GM12891 (cell line): ENCODE measurements at regions not wholly inside any gene's neighbourhood (a gene's known extent, or its start where the extent isn't known, plus 50 kb on each side); places are given as distances from the start of the nearest gene placed in this dataset.

Experiments
- DNase-seq: peaks from one replicate; pipeline ENCODE4 v3.0.0; 2011; ENCODE audit warnings: low spot score; ENCODE audit not compliant: insufficient read length
- FAIRE-seq: peaks from 2 replicates; lab custom pipeline; 2011; peaks lifted over from hg19 to GRCh38; lab: Jason Lieb, UNC
- PAX5 ChIP-seq: IDR thresholded peaks from 2 replicates; pipeline ENCODE4 v1.6.1; 2011; ENCODE audit warnings: low read length, moderate library complexity, mild to moderate bottlenecking; ENCODE audit not compliant: insufficient read depth, severe bottlenecking
- POLR2A ChIP-seq: IDR thresholded peaks from 2 replicates; pipeline ENCODE4 v1.6.1; 2011; ENCODE audit warnings: low read depth, low read length, control low read depth
- POLR2AphosphoS5 ChIP-seq: IDR thresholded peaks from 2 replicates; pipeline ENCODE4 v1.6.1; 2011; ENCODE audit warnings: low read depth, low read length, control low read depth
- POU2F2 ChIP-seq: IDR thresholded peaks from 2 replicates; pipeline ENCODE4 v1.6.1; 2011; ENCODE audit warnings: low read depth, mild to moderate bottlenecking, control low read depth, low read length, moderate library complexity
- SPI1 ChIP-seq: IDR thresholded peaks from 2 replicates; pipeline ENCODE4 v1.6.1; 2011; ENCODE audit warnings: low read depth, low read length, control low read depth
- TAF1 ChIP-seq: IDR thresholded peaks from 2 replicates; pipeline ENCODE4 v1.6.1; 2011; ENCODE audit warnings: low read depth, low read length, control low read depth

DNA sequence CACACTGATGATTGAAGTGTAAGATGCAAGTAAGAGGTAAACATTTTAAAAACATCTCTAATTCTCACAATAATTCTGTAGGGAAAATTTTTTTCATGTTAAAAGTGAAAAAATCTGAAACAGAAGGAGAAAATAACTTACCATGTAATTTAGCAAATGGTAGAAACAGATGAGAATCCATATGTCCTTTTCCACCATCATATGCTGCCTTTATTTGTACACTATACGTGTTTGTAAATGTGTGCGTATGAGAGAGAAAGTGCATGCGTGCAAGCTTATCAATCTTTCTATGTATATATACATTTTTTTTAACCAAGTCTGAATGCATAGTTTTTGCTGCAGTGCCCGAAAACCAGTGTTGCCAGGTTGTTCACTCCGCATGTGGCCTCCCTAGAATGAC, 186.7 kb downstream of the IZUMO3 start:
- FAIRE-seq: no peak
- TF ChIP-seq POU2F2: no peak
- TF ChIP-seq PAX5: no peak
- no peak for TF ChIP-seq POLR2AphosphoS5
- TF ChIP-seq SPI1: no peak
- TF ChIP-seq TAF1: no peak
- no peak for TF ChIP-seq POLR2A

DNA sequence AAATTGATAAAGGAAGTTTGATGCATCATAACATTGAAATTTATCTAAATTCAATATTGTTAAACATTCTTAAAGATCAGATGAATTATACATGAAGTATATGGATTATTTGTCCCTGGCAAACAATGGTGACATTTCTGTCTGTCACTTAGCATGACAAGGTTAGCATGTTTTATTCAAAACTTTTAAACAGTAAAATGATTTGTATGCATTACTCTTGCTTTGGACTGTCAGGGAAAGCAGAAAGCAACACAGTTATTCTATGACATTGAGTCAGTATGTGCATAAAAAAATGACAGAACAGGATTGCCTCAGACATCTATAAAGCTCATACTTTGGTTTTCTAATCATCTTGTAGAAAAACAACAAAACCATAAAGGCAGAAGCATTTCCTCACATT, 193.7 kb downstream of the IZUMO3 start:
- TF ChIP-seq PAX5: no peak
- no peak for TF ChIP-seq POLR2AphosphoS5
- TF ChIP-seq POU2F2: no peak
- TF ChIP-seq TAF1: no peak
- TF ChIP-seq SPI1: no peak
- TF ChIP-seq POLR2A: no peak
- FAIRE-seq (no peak), DNase-seq (no peak)

More for the DNA sequence above, 186.7 kb downstream of the IZUMO3 start:
- no peak for DNase-seq

DNA sequence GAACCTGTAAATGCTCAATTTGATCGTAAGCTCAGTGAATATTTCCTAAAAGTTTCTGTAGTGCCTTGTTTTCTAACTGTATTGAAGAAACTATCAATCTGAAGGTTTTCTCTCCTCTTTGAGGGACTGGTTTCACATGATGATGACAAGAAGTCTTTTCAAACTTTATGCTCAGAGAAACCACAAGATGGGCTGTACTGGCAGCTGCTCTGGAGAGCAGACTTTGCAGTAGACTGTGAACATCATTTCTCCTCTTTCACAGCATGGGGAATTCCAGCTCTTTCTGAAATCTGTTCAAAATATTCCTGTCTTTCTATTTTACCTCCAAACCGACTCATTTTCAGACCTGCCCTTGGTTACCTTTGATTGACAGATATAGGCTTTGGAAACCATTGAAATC, 194.4 kb downstream of the IZUMO3 start:
- FAIRE-seq: no peak
- TF ChIP-seq POLR2A (no peak), POU2F2 (no peak), SPI1 (no peak), PAX5 (no peak), POLR2AphosphoS5 (no peak), TAF1 (no peak)

DNA sequence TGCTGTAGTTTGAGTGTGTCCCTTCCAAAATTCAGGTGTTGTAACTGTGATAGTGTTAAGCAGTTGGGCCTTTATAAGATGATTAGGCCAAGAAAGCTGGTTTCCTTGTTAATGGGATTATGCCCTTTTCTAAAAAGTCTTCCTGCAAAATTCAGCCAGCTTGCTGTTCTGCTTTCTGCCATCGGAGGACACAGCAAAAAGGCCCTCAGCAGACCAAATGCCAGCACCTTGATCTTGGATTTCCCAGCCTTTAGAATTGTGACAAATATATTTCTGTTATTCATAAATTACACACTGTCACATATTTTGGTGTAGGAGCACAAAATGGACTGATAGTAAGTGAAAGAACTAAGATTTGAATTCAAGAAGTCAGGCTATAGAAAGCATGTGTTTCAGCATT, 203.2 kb downstream of the IZUMO3 start:
- TF ChIP-seq POLR2A (no peak), TAF1 (no peak), POLR2AphosphoS5 (no peak), SPI1 (no peak), POU2F2 (no peak), PAX5 (no peak)
- no peak for DNase-seq
- no peak for FAIRE-seq

More for the DNA sequence above, 194.4 kb downstream of the IZUMO3 start:
- no peak for DNase-seq

DNA sequence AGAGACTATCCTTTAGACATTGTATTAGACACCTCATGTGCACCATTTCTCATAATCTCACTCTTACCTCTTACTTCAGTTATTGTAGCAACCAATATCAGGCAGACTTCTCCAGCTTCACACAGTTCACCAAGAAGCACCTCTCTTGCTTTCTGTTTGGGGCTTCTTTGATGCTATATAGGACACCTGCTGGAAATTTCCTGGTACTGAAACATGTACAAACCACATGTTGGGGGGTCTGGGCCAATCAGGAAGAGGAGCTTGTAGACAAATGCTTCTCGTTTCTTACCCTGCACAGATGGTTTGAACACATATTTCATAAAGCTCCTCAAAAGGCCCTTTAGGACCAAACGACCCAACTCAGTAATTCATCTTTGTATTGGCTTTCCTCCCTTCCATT, 212.1 kb downstream of the IZUMO3 start:
- no peak for FAIRE-seq
- TF ChIP-seq POLR2A: no peak
- no peak for TF ChIP-seq TAF1
- no peak for TF ChIP-seq SPI1
- TF ChIP-seq POLR2AphosphoS5: no peak
- no peak for TF ChIP-seq POU2F2
- TF ChIP-seq PAX5: no peak
- no peak for DNase-seq

DNA sequence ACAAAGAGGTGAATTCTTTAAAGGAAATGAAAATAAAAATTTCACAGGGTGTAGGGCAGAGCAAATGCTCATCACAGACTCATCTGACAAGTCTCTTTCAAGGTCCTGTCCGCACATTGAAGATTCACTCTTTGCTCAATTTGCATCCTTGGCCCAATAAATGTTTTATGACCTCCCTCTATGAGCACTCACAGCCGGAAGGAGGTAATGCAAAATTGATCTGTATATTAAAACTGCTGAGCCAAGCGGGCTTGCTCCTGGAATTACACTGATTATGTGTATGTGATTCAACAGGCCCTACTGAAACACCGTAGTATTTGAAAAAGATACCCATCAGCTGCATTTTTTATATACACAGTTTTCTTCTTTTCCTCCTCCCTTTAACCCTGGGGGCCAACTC, 246.8 kb downstream of the IZUMO3 start:
- TF ChIP-seq POLR2AphosphoS5 (no peak), PAX5 (no peak), POLR2A (no peak), TAF1 (no peak), POU2F2 (no peak), SPI1 (no peak)
- no peak for DNase-seq
- FAIRE-seq: no peak

DNA sequence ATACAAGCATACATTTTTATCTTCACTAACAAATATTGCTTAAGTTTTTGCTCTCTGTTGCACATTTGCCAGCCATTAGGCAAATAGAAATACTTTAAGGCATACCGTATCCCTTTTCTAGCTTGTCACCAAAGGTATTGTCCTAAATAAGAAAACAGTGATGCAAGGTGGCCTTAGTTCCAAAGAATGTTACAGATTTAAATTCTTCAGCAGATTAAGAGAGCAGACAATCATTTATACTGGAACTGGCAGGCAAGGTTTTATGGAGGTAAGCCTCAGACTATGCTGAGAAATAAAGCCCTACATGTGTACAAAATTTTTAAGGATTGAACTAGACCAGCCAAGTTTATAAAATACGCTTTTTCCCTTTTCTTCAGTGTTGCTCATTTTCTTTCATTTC, 247.8 kb downstream of the IZUMO3 start:
- DNase-seq: no peak
- TF ChIP-seq SPI1 (no peak), POU2F2 (no peak), POLR2A (no peak), PAX5 (no peak), TAF1 (no peak), POLR2AphosphoS5 (no peak)
- no peak for FAIRE-seq

DNA sequence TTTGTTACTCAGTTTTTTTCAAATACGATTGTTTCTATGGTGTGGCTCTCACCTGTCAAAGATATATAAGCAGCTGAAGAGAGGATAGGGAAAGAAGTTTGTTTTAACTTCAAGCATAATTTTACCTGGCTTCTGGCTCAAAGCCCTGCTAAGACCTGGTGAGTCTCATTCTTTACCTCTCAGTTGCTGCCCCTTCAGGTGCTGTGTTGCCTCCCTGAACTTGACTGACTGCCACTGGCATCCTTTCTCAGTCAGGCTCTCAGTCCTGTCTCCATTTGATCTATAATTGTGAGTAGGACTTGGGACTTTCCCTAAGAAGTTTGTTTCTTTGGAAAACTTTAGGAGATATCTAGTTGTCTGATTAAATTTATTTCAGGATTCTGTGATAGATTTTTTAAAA, 249.6 kb downstream of the IZUMO3 start:
- DNase-seq: no peak
- no peak for FAIRE-seq
- TF ChIP-seq POU2F2 (no peak), SPI1 (no peak), POLR2AphosphoS5 (no peak), PAX5 (no peak), TAF1 (no peak), POLR2A (no peak)

DNA sequence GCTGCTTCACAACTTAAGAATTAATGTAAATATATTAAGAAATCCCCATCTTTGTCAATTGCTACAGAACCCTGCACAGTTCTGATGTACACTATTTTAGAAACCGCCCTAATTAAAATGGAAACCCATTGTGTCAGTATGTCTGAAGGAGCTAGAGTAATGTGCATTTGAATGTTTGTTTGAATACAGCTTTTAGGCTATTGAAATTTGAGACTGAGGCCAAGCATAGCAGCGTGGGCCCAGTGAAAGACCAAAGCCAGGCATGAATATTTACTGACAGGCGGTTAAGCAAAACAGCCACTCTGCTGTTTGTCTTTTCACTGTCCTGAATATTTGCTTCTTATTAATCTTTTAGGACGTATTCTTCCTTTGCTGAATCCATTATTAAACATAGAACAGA, 252.3 kb downstream of the IZUMO3 start:
- no peak for FAIRE-seq
- DNase-seq: no peak
- TF ChIP-seq POLR2A (no peak), POU2F2 (no peak), PAX5 (no peak), POLR2AphosphoS5 (no peak), TAF1 (no peak), SPI1 (no peak)

DNA sequence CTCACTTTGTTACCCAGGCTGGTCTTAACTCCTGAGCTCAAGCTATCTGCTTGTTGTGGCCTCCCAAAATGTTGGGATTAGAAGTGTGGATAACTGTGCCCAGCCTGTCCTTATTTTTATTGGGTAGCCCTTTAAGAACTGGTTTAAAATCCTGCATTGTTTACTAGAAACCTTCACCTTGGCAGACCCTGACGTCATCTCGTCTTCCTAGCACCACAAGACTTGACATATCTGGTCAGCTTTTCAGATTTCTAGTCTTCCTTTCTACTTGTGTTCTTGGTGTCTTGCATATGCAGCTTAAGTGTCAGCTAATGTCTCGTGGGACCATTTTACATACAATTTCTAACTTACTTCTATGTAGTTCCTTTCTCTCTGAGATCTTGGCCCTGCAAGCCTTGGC, 258.9 kb downstream of the IZUMO3 start:
- TF ChIP-seq SPI1 (no peak), POLR2AphosphoS5 (no peak)
- FAIRE-seq: no peak

More for the DNA sequence above, 258.9 kb downstream of the IZUMO3 start:
- DNase-seq: no peak
